Stimulated activated CD8-positive, alpha-beta memory T cell treated with anti-CD3 and anti-CD28 coated beads, Interleukin-15, amount 100 ng/mL, for 4 hours (primary cell): ENCODE measurements at regions not wholly inside any gene's neighbourhood (a gene's known extent, or its start where the extent isn't known, plus 50 kb on each side); places are given as distances from the start of the nearest gene placed in this dataset.

Experiments
- DNase-seq, 2 donors: peaks; one replicate each; pipeline ENCODE4 v3.0.0-alpha.2; 2020; ENCODE audit warnings: low read depth in 2 of 2

DNA sequence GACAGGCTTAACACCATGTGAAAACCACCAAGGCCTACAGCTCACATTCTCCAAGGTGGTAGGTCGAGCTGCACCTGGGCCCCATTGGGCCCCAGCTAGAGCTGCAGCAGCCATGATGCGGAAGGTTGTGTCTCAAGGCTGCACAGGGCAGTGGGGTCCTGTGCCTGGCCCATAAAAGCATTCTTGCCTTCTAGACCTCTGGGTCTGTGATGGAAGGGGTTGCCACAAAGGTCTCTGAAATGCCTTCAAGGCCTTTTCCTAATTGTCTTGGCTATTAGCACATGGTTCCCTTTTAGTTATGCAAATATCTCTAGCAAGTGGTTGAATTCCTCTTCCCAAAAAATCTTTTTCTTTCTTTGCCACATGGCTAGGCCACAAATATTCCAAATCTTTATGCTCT lies 52.5 kb upstream of the C11orf58 start:
- DNase-seq, result no peak

DNA sequence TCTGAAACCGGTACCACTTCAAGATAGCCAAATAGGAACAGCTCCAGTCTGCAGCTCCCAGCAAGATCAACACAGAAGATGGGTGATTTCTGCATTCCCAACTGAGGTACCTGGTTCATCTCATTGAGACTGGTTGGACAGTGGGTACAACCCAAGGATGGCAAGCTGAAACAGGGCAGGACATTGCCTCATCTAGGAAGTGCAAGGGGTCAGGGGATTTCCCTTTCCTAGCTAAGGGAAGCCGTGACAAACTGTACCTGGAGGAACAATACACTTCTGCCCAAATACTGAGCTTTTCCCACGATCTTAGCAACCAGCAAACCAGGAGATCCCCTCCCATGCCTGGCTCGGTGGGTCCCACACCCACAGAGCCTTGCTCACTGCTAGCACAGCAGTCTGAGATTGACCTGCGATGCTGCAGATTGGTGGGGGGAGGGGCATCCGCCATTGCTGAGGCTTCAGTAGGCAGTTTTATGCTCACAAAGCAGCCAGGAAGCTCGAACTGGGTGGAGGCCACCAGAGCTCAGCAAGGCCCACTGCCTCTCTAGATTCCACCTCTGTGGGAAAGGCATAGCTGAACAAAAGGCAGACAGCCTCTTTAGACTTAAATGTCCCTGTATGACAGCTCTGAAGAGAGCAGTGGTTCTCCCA lies 59.9 kb upstream of the C11orf58 start:
- DNase-seq, result no peak

DNA sequence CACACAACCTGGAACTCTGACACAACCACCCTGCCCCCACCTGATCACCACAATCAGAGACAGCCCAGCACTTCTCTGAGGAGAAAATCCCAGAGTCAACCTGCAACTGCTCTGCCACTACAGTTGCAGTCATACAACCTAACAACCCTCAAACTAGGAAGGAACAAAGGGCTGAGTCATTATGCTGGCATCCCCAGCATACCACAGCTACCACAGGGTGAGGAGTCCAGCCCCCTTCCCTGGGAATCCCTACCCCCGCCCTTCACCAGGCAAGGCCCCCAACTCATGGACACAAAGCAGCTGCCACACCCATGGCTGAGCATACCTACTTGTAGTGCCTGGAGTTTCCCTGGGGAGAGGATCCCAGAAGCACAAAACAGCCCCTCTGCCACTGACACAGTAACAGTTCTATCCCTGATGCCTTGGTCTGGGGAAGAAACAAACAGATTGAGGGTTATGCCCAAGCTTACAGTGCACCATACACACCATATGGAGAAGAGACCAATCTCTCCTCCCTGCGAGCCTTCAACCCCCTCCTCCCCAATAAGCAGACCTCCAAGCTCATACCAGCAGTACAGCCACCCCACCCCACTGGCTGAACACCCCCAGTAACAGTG lies 68.5 kb upstream of the C11orf58 start:
- no peak for DNase-seq

DNA sequence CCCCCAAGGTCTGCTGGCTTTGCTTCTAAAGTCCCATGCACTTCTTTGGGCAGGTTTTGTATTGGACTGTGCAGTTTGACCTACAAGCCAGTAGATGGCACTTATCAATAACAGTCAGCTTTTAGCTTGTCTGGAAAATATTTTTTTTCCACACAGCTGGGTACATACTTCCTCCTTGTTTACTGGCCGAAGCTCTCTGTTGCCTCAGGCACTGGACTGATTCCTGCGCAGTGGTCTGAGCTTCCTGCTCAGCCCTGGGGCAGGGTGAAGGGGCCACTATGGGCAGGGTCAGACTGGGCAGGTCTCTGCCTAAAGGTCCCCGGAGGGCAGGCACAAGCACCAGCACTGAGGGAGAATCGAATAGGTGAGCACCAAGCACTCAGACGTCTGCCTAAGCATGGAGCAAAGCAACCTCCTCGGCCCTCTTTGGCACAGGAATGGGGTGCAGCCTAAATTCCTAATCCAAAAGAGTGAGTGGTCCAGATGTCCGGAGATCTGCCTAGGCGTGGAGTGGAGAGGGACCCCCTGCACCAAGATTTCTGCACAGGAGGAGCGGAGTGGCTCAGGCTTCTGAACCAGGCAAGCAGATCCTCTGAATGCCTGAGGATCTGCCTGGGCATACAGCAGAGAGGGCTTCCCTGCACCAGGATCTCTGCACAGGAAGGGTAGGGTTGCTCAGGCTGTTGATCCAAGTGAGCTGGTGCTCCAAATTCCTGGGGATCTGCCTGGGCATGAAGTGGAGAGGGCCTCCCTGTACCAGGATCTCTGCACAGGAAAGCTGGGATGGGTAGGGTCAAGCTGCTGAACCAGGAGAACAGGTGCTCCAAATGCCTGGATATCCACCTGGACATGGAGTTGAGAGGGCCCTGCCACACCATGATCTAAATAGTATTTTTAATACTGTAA lies 105.9 kb upstream of the C11orf58 start:
- no peak for DNase-seq

DNA sequence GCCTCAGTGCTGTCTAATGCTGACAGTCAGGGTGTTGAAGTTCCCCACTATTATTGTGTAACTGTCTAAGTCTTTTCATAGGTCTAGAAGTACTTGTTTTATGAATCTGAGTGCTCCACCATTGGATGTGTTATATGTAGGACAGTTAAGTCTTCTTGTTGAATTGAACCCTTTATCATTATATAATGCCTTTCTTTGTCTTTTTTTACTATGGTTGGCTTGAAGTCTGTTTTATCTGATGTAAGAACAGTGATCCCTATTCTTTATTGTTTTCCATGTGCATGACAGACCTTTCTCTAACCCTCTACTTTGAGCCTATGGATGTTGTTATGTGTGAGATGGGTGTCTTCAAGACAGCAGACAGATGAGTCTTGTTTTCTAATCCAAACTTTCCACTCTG lies 107.8 kb upstream of the C11orf58 start:
- no peak for DNase-seq

DNA sequence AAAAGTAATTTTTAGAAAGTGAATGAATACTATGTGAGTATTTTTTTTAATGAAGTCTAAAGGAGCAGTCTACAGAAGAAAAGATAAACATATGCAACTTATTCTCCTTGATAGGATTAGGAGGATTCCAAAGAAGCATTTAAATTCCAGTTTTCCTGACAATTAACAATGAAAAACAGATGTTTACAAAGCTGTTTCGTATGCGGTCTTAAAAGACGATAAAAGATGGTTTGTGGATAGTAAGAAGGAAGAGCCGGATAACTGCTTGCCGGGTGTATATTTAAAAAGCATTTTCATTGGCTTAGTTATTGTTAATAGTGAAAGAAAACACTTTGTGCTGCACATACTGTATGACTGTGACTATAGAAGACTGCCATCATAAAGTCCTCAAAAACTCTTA lies 120.0 kb upstream of the C11orf58 start:
- DNase-seq, result no peak

DNA sequence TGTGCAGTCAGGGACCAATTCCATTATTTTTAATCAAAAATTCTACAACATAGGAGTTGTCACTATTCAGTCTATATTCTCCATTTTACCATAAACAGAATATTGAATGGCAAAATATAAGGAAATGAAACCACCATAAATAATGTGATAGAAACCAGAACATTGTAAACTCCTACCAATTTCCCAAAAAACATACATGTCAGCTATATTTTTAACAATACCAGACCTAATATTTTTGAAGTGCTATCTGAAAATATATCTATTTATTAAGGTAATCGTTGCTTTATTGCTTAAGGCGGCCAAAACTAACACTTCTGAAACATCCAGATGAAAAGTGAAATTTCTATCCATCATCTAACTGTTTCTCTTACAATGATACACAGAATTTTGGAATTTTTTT lies 123.0 kb upstream of the C11orf58 start:
- DNase-seq, result no peak

DNA sequence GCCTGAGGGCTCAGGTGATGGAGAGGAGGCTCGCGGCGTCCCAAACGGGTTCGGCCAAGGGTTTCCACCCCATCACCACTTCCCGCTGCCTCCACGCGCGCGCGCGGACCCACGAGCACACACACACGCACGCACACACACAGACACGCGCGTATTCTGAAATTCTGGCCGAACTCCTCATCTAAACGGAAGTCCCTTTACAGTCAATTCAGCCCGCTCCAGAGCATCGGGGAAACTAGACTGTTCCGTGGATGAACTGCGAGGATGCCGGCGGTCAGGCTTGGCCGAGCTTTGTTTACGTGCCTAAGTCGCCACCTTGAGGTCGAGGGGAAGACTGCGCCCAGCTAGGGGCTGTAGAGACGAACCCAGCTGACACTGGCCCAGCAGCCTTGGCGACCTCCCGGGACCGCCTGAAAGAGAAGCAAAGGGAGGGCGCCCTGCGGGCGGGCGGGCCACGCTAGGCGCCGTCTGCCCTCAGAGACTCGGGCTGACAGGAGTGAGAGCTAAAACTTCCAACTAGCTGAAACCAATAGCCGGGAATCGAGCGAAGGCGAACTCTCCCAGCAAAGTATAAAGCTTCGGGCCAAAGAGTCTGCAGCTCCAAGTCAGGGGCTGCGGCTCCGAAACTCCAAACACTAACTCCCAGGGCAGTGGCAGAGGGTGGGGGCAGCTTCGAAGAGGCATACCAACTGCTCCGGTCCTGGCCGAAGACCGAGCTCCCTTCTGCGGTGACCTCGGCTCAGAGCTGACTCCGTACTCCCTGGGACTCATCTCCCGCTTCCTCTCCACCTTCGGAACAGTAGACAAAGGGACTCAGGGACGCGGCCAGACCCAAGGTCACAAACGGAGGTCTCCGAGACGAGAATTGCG lies 124.7 kb upstream of the C11orf58 start:
- DNase-seq, result no peak

DNA sequence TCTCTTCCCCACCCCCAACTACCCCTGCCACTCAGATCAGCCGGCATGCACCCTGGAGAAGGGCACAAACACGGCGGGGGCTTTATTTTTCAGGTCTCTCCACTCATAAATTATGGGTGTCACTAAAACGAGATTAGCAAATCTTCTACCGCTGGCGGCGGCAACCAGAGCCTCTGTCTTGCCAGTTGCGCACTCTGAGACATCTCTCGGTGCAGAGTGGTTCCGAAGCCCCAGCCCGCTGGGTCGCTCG lies 125.3 kb upstream of the C11orf58 start:
- no peak for DNase-seq

DNA sequence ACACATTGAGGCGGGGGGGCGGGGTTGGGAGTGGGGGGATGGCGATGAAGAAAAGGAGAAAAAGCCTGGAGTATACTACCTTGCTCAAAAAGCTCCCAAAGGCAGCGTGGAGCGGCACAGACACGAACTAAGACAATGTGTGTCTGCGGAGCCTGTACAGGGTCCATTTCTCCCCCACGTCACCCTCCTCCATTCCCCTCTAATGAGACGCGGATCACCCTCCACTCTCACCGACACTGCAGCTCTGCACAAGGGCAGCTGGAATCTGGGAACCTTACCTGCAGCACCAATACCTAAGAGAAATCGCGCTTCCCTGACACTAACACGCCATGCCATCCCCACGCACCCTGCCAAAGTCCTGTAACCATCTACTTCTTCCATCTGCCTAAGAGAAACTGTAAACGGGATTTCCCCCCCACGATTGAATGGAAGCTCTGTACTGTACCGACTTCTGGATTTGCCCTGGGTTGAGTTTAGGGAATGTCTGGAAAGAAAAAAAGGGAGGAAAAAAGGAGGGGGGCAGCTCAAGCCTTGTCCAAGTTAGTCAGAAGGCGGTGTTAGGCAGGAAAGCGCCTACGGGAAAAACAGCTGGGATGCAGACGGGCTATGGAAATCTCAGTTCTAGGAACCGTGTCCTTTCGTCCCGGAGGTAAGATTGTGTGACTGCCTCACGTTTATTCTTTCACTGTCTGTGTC lies 125.7 kb upstream of the C11orf58 start:
- DNase-seq, result no peak

DNA sequence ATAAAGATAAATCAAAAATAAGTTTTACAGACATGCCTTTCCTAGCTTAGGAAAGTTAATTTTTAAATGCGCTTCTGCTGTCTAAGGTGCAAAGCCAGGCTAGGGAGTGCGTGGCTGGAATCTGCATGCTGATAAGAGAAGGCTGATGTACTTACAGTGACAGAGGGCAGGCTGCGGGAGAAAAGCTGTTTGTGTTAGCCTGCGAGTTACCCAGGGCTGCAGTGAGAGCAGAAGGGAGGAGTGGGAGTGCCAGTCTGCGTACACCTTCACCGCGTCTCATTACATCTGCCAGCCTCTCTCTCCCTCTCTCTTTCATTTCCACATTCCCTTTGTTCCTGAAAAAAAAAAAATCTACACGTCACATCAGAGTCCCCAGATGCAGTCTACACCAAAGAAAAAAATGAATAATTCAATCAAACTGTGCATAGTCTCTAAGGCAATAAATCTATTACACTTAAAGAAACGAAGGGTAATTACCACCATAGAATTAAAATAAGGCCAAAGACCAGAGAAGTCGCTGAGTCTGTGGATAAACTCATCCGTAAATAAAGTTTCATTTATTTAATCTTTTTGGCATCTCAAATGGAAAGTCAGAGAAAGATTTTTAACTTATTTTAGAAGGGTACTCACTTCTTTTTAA lies 126.4 kb upstream of the C11orf58 start:
- no peak for DNase-seq

DNA sequence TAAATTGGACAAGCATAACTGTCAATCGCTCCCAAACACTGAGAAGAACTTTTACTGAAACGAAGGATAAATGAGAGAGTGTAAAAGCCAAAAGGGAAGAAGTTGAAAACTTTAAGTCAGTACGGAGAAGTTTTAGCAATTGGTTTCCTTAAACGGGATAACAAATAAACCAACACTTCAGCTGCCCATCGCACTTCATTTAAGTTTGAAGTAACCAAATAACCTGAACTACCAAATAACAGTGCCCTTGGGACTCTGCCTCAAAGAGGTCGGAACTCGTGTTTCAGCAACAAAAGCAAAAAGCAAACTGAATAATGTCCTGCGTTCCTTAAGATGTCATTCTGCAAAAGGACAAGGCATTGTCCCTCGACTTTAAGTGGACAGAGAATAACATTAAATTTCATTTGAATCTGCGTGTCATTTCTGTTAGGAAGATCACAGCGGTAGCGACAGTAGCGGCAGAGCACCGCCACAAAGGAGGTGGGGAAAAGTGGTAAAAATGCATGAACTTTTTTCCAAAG lies 127.0 kb upstream of the C11orf58 start:
- no peak for DNase-seq

DNA sequence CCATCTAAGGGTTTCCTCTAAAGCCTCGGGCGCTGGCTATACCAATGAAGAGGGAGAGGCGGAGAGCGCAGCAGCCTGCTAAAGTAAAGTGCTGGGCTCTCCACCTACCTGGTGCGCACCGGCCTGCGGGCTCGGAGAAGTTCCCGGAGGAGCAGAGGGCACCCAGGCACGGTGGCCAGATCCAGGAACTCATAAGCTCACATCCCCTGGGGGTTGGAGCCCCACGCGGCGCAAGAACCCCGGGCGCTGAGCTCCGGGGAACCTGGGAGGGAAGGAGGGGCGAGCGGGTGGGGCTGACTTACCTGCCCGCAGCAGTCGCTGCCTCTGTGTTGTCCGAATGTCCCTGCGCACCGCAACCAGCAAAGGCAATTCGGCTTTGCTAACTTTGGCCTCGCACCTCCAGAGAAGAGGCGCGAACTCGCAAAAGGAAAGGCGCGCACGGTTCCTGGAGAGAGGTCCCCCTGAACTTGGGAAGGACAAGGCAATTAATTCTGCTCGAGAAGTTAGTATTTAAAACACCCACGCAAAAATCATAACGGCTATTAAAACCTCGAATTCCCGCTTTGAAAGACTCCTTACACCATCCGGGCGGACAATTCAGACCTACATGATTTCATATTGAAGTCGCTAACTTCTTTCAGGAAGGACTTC lies 127.6 kb upstream of the C11orf58 start:
- no peak for DNase-seq

DNA sequence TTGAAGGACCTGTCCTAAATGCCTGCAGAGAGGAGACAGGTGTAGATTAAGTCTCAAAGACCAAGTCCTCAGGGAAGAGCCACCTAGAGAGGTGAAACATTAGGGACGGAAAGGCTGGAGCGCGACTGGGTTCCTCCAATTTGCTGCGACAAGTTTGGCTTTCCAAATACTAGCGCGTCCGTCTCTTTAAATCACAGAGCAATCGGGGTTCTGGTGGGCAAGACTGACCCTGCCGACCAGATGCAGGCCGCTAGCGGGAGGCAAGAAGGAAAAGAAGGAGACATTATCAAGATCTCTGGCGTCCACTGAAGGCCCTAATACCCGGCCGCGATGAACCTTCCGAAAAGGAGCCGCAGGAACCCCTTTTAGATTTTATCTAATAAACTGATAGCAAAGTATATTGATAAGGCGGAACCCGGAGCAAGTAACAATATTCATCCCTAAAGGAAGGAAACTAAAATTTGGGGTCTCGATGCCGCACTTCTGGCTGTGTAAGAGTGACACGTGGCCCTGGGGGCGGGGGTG lies 128.2 kb upstream of the C11orf58 start:
- no peak for DNase-seq

DNA sequence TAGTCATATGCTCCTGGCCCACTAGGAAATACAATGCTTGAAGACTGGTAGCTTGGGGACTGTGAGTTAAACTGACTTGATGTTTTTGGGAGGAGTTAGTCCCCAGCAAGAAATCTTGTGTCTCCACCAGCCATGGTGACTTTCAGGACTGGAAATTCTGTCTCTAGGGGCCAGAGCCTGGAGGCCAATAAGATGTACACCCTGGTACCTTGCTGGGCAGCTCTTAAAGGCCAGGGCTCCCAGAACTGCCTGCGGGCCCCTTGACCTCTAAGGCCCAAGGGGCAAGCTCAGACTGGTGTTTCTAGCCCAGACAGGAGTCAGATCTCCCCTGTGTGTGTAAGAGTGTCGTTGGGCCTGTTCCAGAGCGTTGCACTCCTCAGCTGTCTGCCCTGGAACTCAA lies 128.7 kb upstream of the C11orf58 start:
- DNase-seq, result no peak

DNA sequence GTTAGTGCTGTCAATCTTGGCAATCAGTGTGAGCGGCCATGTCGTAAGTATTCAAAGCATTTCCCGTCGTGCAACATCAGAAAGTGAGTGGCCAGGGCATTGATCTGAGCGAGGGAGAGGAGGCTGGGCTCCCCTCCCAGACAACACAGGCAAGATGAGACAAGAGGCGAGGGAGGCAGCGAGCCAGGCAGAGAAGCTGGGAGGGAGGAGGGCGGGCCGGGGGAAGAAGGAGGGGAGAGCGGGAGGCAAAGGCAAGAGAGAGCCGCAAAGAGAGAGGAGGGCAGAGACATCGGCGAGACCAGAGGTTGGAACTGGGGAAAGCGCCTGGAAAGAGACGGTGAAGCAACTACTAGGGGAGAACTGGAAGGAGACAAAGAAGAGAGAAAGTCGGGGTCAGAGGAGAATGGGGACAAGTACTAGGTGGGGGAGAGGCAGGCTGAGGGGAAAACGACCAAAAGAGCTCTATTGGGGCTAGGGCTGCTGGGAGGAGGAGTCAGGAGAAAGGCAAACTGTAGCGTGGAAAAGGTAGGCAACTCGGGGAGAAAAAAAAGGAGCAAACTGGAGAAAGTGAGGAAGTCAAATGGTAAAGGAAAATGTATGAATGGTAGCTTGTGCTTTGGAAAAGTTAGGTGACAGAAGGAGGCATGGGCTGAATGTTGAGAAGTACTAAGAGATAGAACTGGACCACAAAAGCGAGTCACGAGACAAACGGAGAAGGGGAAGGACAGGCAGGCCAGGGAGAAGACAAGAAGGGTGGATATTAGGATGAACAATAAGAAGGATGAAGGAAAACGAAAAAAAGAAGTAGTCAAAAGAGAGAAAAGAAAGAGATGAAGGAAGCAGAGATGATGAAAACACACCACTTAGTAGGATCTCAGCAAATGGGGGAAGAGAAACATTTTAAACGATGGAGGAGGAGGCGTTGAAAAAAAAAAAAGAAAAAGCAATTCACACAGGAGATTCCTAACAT lies 130.5 kb upstream of the C11orf58 start:
- DNase-seq, result no peak

DNA sequence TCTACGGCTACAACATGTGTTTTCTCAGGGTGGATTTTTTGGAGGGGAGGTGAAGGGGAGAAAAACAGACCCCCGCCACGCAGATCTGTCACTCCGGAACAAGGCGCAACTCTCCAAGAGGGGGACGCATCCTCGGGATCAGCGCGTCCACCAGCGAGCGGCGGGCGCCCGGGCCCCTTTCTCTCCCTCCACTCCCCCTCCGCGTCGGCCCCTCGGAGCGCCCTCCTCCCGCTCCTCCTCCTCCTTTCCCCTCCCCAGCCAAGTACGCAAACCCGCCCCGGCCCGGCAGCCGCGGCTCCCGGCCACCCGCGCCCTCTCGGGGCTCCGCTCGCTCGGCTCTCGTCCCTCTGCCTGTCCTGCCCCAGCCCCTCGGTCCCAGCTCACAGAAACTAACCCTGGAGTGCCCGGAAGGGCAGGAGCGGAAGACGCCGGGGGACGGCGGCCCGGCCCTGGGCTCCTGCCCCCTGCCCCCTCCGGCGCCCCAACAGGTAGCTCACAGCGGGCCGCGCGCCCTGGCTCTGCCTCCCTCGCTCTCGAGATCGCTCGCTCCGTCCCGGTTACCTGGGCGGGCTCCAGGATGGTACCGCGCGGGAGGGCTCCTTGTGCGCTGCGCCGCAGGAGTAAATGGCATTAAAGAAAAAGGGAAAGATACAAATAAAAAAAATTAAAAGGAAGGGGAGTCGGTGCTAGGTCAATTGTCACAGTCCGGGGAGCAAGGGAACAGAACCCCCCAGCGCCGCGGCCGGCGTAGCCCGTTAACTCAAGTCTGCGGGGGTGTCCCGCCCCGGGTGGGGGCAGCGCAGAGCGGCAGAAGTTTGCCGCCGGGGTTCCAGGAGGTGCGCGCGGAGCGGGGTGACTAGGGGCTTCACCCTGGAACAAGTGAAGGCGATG lies 131.4 kb upstream of the C11orf58 start:
- no peak for DNase-seq
